ENCODE measurements at regions not wholly inside any gene's neighbourhood (a gene's known extent, or its start where the extent isn't known, plus 50 kb on each side); places are given as distances from the start of the nearest gene placed in this dataset.

DNA sequence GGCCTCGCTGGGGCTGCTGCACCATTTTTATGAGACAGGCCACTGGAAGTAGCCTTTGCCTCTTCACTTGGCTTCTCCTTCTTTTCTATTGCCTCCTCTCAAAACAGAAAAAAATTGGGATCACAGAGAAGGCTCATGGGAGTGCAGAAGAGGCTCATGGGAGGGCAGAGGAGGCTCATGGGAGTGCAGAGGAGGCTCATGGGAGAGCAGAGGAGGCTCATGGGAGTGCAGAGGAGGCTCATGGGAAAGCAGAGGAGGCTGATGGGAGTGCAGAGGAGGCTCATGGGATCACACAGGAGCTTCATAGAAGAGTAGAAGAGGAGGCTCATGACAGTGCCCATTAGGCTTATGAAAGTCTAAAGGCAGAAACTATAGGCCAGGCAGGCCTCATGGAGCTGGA, 211.2 kb downstream of the IRF8 start:
- TF ChIP-seq CTCF (IDR thresholded peaks at IDR 0.05): no peak

DNA sequence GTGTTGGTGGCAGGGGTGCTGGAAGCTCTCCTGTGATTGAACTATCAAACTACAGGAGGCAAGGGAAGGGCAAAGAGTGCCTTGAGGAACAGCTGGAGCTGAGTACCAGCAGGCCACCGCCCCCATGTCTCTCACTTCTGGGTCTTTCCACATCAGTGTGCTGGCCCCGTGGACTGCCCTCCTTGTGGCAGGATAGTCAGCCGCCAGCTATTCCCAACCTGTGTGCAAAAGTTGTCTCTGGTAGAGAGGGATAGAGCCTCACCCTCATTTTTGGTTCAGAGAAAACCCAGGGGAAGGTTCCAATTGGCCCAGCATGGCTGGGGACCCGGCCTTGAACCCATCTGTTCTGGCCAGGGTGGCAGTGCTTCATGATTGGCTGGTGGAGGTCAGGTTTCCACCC, 211.8 kb downstream of the IRF8 start:
- no peak overlapping the region for H3K27ac ChIP-seq
- H3K36me3 ChIP-seq: no peaks in the 10 kb centered on the region
- no peaks in the 10 kb centered on the region for H3K27me3 ChIP-seq
- H3K4me3 ChIP-seq (ENCODE audit: low read depth in 1 of 2, low read length in 1 of 2): no peak overlapping the region
- H3K9me3 ChIP-seq: no peaks in the 10 kb centered on the region
- H3K4me1 ChIP-seq (ENCODE audit: control insufficient read depth in 1 of 2, insufficient read depth in 1 of 2, low read depth in 1 of 2, low read length in 1 of 2): no peaks in the 10 kb centered on the region
- TF ChIP-seq CTCF (IDR thresholded peaks at IDR 0.05): no peak

More for the DNA sequence above, 211.2 kb downstream of the IRF8 start:
- no peaks in the 10 kb centered on the region for H3K27me3 ChIP-seq
- no peaks in the 10 kb centered on the region for H3K36me3 ChIP-seq
- H3K4me3 ChIP-seq (ENCODE audit: low read depth in 1 of 2, low read length in 1 of 2): no peak overlapping the region
- H3K4me1 ChIP-seq (ENCODE audit: control insufficient read depth in 1 of 2, insufficient read depth in 1 of 2, low read depth in 1 of 2, low read length in 1 of 2): no peaks in the 10 kb centered on the region
- no peaks in the 10 kb centered on the region for H3K9me3 ChIP-seq
- H3K27ac ChIP-seq: no peak overlapping the region

DNA sequence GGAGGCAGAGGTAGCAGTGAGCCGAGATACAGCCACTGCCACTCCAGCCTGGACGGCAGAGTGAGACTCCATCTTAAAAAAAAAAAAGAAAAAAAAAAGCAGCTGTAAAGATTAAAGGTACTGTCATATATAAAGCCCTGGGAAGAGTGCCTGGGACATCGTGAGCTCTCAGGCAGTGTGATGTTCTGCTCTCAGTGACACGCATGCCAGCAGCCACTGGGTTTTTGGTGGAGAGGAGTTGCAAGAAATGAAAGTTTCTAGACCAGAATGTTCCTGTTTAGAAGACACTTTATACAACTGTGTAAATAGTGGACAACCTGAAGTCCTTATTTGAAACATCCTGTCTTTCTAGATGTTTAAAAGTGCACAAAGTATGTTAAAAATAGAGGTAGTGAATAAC, 213.2 kb downstream of the IRF8 start:
- Histone ChIP-seq H3K4me3 (ENCODE audit: low read depth in 1 of 2, low read length in 1 of 2) (no peak overlapping the region), H3K36me3 (no peaks in the 10 kb centered on the region)

DNA sequence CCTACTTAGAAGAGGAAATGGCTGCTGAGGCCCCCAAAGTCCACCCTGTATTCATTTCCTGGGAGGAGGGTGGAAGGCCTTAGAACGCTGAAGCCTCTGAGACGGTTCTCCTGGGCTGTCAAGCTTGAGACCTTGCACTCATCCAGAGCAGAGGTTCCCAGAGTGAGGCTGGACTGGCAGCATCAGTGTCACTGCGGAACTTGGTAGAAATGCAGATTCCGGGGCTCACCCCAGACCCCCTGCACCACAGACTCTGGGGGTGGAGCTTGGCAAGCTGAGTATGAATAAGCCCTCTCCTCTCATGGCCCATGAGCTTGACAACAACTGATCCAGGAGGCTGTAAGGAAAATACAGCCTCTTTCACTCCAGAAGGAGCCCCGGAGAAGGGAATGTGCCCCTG, 218.3 kb downstream of the IRF8 start:
- H3K27me3 ChIP-seq: peaks cover 46% of the 10 kb centered on the region
- TF ChIP-seq CTCF (IDR thresholded peaks at IDR 0.05): no peak

More for the DNA sequence above, 213.2 kb downstream of the IRF8 start:
- TF ChIP-seq CTCF (IDR thresholded peaks at IDR 0.05): no peak
- H3K27ac ChIP-seq: no peak overlapping the region
- no peaks in the 10 kb centered on the region for H3K9me3 ChIP-seq
- no peaks in the 10 kb centered on the region for H3K4me1 ChIP-seq (ENCODE audit: control insufficient read depth in 1 of 2, insufficient read depth in 1 of 2, low read depth in 1 of 2, low read length in 1 of 2)
- H3K27me3 ChIP-seq: peaks cover 4% of the 10 kb centered on the region

GRCh38 chr16:86117756-86118155, 218.8 kb downstream of the IRF8 start:
- H3K36me3 ChIP-seq: no peaks in the 10 kb centered on the region
- no peak overlapping the region for H3K4me3 ChIP-seq (ENCODE audit: low read depth in 1 of 2, low read length in 1 of 2)
- no peak overlapping the region for H3K27ac ChIP-seq
- no peaks in the 10 kb centered on the region for H3K9me3 ChIP-seq
- no peaks in the 10 kb centered on the region for H3K4me1 ChIP-seq (ENCODE audit: control insufficient read depth in 1 of 2, insufficient read depth in 1 of 2, low read depth in 1 of 2, low read length in 1 of 2)
- H3K27me3 ChIP-seq: peaks cover 52% of the 10 kb centered on the region
- TF ChIP-seq CTCF (IDR thresholded peaks at IDR 0.05): no peak

More for the DNA sequence above, 218.3 kb downstream of the IRF8 start:
- H3K9me3 ChIP-seq: no peaks in the 10 kb centered on the region
- no peaks in the 10 kb centered on the region for H3K36me3 ChIP-seq
- no peaks in the 10 kb centered on the region for H3K4me1 ChIP-seq (ENCODE audit: control insufficient read depth in 1 of 2, insufficient read depth in 1 of 2, low read depth in 1 of 2, low read length in 1 of 2)
- no peak overlapping the region for H3K27ac ChIP-seq
- H3K4me3 ChIP-seq (ENCODE audit: low read depth in 1 of 2, low read length in 1 of 2): no peak overlapping the region

Data from neutrophil (primary cell).